Neural cell (in vitro differentiated cells): ENCODE measurements at regions not wholly inside any gene's neighbourhood (a gene's known extent, or its start where the extent isn't known, plus 50 kb on each side); places are given as distances from the start of the nearest gene placed in this dataset.

Source experiments
- H2AFZ ChIP-seq: fragments of 200-600, 300-800 bp; sonication (generic), shearing (Covaris generic); 2 replicates; pipeline ENCODE4 v1.6.0; 2014; ENCODE audit warnings: low read depth, mild to moderate bottlenecking, antibody characterized with exemption, low read length, moderate library complexity
- H3F3A ChIP-seq: fragments of 200-600 bp; shearing (Covaris generic); 2 replicates; pipeline ENCODE4 v1.6.1; 2016; ENCODE audit warnings: mild to moderate bottlenecking, moderate library complexity, mixed read lengths, antibody characterized with exemption, low read length; ENCODE audit not compliant: insufficient read depth, poor library complexity, severe bottlenecking
- H3K27ac ChIP-seq: fragments of 200-600, 300-800 bp; sonication (generic), shearing (Covaris generic); 2 replicates; pipeline ENCODE4 v1.5.1; 2014; ENCODE audit warnings: mild to moderate bottlenecking, low read length, moderate library complexity
- H3K27me3 ChIP-seq: fragments of 300-800, 200-600 bp; sonication (generic), shearing (Covaris generic); 2 replicates; pipeline ENCODE4 v1.6.0; 2014; ENCODE audit warnings: mild to moderate bottlenecking, low read depth, low read length, moderate library complexity; ENCODE audit not compliant: insufficient read depth
- H3K36me3 ChIP-seq: fragments of 300-800, 200-600 bp; sonication (generic), shearing (Covaris generic); 2 replicates; pipeline ENCODE4 v1.5.1; 2014; ENCODE audit warnings: mild to moderate bottlenecking, antibody characterized with exemption, low read length, moderate library complexity; ENCODE audit not compliant: insufficient read depth
- H3K4me2 ChIP-seq: fragments of 300-800, 200-600 bp; sonication (generic), shearing (Covaris generic); 2 replicates; pipeline ENCODE4 v1.6.0; 2014; ENCODE audit warnings: mild to moderate bottlenecking, low read length
- H3K4me3 ChIP-seq: fragments of 300-800, 200-600 bp; sonication (generic), shearing (Covaris generic); 2 replicates; pipeline ENCODE4 v1.5.1; 2014; ENCODE audit warnings: mild to moderate bottlenecking, low read length, moderate library complexity
- H3K79me2 ChIP-seq: fragments of 200-600 bp; shearing (Covaris generic); replicated peaks from 2 replicates; pipeline ENCODE4 v1.6.0; 2014; ENCODE audit warnings: mild to moderate bottlenecking, low read length, moderate library complexity; ENCODE audit not compliant: insufficient read depth
- H3K9ac ChIP-seq: fragments of 300-800, 200-600 bp; sonication (generic), shearing (Covaris generic); 2 replicates; pipeline ENCODE4 v1.6.1; 2016; ENCODE audit warnings: mild to moderate bottlenecking, low read length, mixed read lengths
- H3K9me2 ChIP-seq: fragments of 200-600 bp; shearing (Covaris generic); 2 replicates; pipeline ENCODE4 v1.6.1; 2016; ENCODE audit warnings: mild to moderate bottlenecking, low read length, mixed read lengths; ENCODE audit not compliant: insufficient read depth
- H3K9me3 ChIP-seq: fragments of 200-600, 300-800 bp; sonication (generic), shearing (Covaris generic); 2 replicates; pipeline ENCODE4 v1.6.1; 2016; ENCODE audit warnings: mild to moderate bottlenecking, mixed run types, low read length, moderate library complexity, mixed read lengths
- H4K20me1 ChIP-seq: fragments of 200-600 bp; shearing (Covaris generic); 2 replicates; pipeline ENCODE4 v1.6.1; 2016; ENCODE audit warnings: mild to moderate bottlenecking, mixed run types; ENCODE audit not compliant: insufficient read depth
- CTCF ChIP-seq: fragments of 450-650 bp; IDR thresholded peaks from 2 replicates; pipeline ENCODE4 v1.5.1; 2014; ENCODE audit warnings: antibody characterized with exemption, mild to moderate bottlenecking, moderate library complexity; ENCODE audit not compliant: poor library complexity, severe bottlenecking
- EP300 ChIP-seq: fragments of 450-650 bp; conservative IDR thresholded peaks from 2 replicates; pipeline ENCODE4 v1.6.1; 2014; ENCODE audit warnings: antibody characterized with exemption, mild to moderate bottlenecking, moderate library complexity; ENCODE audit not compliant: poor library complexity, severe bottlenecking
- EZH2 ChIP-seq: fragments of 200-600, 300-800 bp; shearing (Covaris generic), sonication (generic); IDR thresholded peaks from 2 replicates; pipeline ENCODE4 v1.6.1; 2014; ENCODE audit warnings: antibody characterized with exemption, low read length, borderline replicate concordance, mild to moderate bottlenecking; ENCODE audit not compliant: insufficient read depth, poor library complexity, severe bottlenecking
- MXI1 ChIP-seq: fragments of 450-650 bp; conservative IDR thresholded peaks from 2 replicates; pipeline ENCODE4 v1.6.1; 2014; ENCODE audit warnings: antibody characterized with exemption, mild to moderate bottlenecking; ENCODE audit not compliant: poor library complexity, severe bottlenecking
- POLR2AphosphoS5 ChIP-seq: IDR thresholded peaks from 2 replicates; pipeline ENCODE4 v1.6.1; 2012
- RAD21 ChIP-seq: fragments of 450-650 bp; conservative IDR thresholded peaks from 2 replicates; pipeline ENCODE4 v1.6.1; 2014; ENCODE audit warnings: antibody characterized with exemption, mild to moderate bottlenecking, moderate library complexity
- SMC3 ChIP-seq: fragments of 450-650 bp; conservative IDR thresholded peaks from 2 replicates; pipeline ENCODE4 v1.6.1; 2014; ENCODE audit warnings: antibody characterized with exemption, mild to moderate bottlenecking, moderate library complexity; ENCODE audit not compliant: poor library complexity
- TAF1 ChIP-seq: IDR thresholded peaks from 2 replicates; pipeline ENCODE4 v1.6.1; 2012; ENCODE audit warnings: low read depth
- TF ChIP-seq, protein P1 (sequence below): IDR thresholded peaks from 2 replicates; pipeline ENCODE4 v1.6.1; 2012; ENCODE audit warnings: borderline replicate concordance

DNA sequence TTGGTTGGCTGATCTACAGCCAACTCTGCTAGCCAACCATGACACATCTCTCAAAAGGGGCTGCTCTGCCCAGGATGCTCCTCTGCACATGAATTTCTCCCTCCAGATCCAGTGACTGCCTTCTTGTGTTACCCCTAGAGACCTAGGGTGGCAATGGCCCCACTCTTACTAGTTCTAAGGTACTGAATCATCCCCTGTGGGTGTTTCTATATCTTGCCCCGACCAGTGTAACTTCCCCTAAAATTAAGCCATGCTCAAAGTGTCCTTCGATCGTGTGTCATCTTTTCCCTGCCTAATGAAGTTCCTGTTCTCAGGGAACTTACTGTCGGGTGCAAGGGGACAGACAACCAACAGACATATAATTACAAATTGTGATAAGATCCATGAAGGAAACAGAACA lies 113.3 kb downstream of the FAM76B start:
- H3F3A ChIP-seq, result no peaks in the 10 kb centered on the region

DNA sequence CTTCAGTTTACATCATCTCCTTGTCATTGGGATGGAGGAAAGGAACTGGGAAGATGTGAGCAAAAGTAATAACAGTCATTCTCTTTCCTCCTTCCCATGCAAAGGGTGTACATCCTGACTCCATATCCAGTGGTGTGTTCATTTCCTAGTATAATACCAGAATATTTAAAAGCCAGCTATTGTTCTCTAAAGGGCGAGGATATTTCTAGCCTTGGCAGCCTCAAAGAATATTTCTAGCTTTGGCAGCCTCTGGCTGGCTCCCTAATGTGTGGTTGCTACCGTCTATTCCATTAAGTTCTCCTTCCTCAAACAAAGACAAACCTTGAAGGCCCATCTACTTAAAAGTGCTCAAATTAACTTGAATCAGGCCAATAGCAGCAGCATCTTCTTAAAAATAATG lies 114.0 kb downstream of the FAM76B start:
- H3K9me3 ChIP-seq, result no peaks in the 10 kb centered on the region
- H3K27me3 ChIP-seq, result no peaks in the 10 kb centered on the region
- no peaks in the 10 kb centered on the region for H3F3A ChIP-seq
- H4K20me1 ChIP-seq, result no peaks in the 10 kb centered on the region
- H3K9me2 ChIP-seq, result no peaks in the 10 kb centered on the region
- no peak overlapping the region for H3K4me3 ChIP-seq
- H3K79me2 ChIP-seq, result no peaks in the 10 kb centered on the region
- H3K27ac ChIP-seq, result no peak overlapping the region
- no peak overlapping the region for H3K9ac ChIP-seq
- TF ChIP-seq TAF1 (no peak), RAD21 (no peak), CTCF (no peak), EZH2 (no peak), SMC3 (no peak), MXI1 (no peak), POLR2AphosphoS5 (no peak), EP300 (no peak)
- TF ChIP-seq, protein P1, sequence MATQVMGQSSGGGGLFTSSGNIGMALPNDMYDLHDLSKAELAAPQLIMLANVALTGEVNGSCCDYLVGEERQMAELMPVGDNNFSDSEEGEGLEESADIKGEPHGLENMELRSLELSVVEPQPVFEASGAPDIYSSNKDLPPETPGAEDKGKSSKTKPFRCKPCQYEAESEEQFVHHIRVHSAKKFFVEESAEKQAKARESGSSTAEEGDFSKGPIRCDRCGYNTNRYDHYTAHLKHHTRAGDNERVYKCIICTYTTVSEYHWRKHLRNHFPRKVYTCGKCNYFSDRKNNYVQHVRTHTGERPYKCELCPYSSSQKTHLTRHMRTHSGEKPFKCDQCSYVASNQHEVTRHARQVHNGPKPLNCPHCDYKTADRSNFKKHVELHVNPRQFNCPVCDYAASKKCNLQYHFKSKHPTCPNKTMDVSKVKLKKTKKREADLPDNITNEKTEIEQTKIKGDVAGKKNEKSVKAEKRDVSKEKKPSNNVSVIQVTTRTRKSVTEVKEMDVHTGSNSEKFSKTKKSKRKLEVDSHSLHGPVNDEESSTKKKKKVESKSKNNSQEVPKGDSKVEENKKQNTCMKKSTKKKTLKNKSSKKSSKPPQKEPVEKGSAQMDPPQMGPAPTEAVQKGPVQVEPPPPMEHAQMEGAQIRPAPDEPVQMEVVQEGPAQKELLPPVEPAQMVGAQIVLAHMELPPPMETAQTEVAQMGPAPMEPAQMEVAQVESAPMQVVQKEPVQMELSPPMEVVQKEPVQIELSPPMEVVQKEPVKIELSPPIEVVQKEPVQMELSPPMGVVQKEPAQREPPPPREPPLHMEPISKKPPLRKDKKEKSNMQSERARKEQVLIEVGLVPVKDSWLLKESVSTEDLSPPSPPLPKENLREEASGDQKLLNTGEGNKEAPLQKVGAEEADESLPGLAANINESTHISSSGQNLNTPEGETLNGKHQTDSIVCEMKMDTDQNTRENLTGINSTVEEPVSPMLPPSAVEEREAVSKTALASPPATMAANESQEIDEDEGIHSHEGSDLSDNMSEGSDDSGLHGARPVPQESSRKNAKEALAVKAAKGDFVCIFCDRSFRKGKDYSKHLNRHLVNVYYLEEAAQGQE, result no peak
- H3K4me2 ChIP-seq, result no peak overlapping the region
- H3K36me3 ChIP-seq, result no peaks in the 10 kb centered on the region
- no peak overlapping the region for H2AFZ ChIP-seq

More for the DNA sequence above, 113.3 kb downstream of the FAM76B start:
- Histone ChIP-seq H2AFZ (no peak overlapping the region), H3K9me2 (no peaks in the 10 kb centered on the region), H3K4me3 (no peak overlapping the region), H3K9ac (no peak overlapping the region), H3K79me2 (no peaks in the 10 kb centered on the region), H3K9me3 (no peaks in the 10 kb centered on the region), H3K27me3 (no peaks in the 10 kb centered on the region), H3K4me2 (no peak overlapping the region), H4K20me1 (no peaks in the 10 kb centered on the region), H3K36me3 (no peaks in the 10 kb centered on the region), H3K27ac (no peak overlapping the region)
- TF ChIP-seq, protein P1, result no peak
- no peak for TF ChIP-seq EZH2
- TF ChIP-seq MXI1, result no peak
- TF ChIP-seq CTCF, result no peak
- TF ChIP-seq TAF1, result no peak
- TF ChIP-seq POLR2AphosphoS5, result no peak
- no peak for TF ChIP-seq RAD21
- no peak for TF ChIP-seq EP300
- TF ChIP-seq SMC3, result no peak
